T-cell (primary cell): ENCODE measurements at regions not wholly inside any gene's neighbourhood (a gene's known extent, or its start where the extent isn't known, plus 50 kb on each side); places are given as distances from the start of the nearest gene placed in this dataset.

Source experiments
- ATAC-seq, 4 experiments: fragments of 200-7000 bp in 3 of 4; fragments of 150-1000 bp in 1 of 4; cut with Tn5 transposase; replicated peaks in 1 of 4; 1 replicate in 3 of 4; 2 replicates in 1 of 4; pipeline ENCODE4 v1.10.0; 2021; ENCODE audit warnings: moderate library complexity in 3 of 4, mild to moderate bottlenecking in 2 of 4, moderate number of reproducible peaks in 1 of 4
- CTCF ChIA-PET, 2 donors: fragments of 300-600 bp; sonication (Branson Sonifier 250); formaldehyde crosslinking; loops; one replicate each; lab custom pipeline; 2022; ENCODE audit warnings: antibody characterized with exemption in 2 of 2; lab: Charles Lee
- POLR2A ChIA-PET, 2 donors: fragments of 300-600 bp; sonication (Branson Sonifier 250); formaldehyde crosslinking; loops; one replicate each; lab custom pipeline; 2022; ENCODE audit warnings: antibody characterized with exemption in 2 of 2; lab: Charles Lee
- DNase-seq, 35 experiments: peaks; one replicate each; pipeline versions ENCODE4 v3.0.0 to v3.0.0-alpha.2; 2013 to 2023
- H3K27ac ChIP-seq: one replicate; pipeline ENCODE4 v1.5.1; 2013; ENCODE audit warnings: low read length
- H3K27me3 ChIP-seq, 2 experiments: replicated peaks in 1 of 2; 1 replicate in 1 of 2; 2 replicates in 1 of 2; pipeline versions ENCODE4 v1.6.1 to v1.7.0; 2013; ENCODE audit warnings: low read length in 1 of 2, mixed read lengths in 1 of 2; ENCODE audit not compliant: control insufficient read depth in 2 of 2, insufficient read depth in 2 of 2; ENCODE audit errors: extremely low read depth in 1 of 2
- H3K36me3 ChIP-seq, 2 donors: 1 replicate in 1 of 2; 2 replicates in 1 of 2; pipeline versions ENCODE4 v1.6.1 to v1.7.0; 2013; ENCODE audit warnings: low read length in 1 of 2; ENCODE audit not compliant: control insufficient read depth in 2 of 2, insufficient read depth in 1 of 2; ENCODE audit errors: extremely low read depth in 1 of 2
- H3K4me1 ChIP-seq, 2 experiments: 1 replicate in 1 of 2; 2 replicates in 1 of 2; pipeline versions ENCODE4 v1.6.1 to v1.7.0; 2013; ENCODE audit warnings: low read length in 2 of 2, mixed read lengths in 1 of 2; ENCODE audit not compliant: insufficient read depth in 2 of 2, control insufficient read depth in 1 of 2; ENCODE audit errors: extremely low read depth in 1 of 2
- H3K4me3 ChIP-seq, 2 donors: 1 replicate in 1 of 2; 2 replicates in 1 of 2; pipeline versions ENCODE4 v1.5.1 to v1.7.0; 2013; ENCODE audit warnings: mild to moderate bottlenecking in 2 of 2, low read length in 1 of 2, moderate library complexity in 1 of 2; ENCODE audit not compliant: control insufficient read depth in 1 of 2; ENCODE audit errors: extremely low read depth in 1 of 2
- H3K9me3 ChIP-seq: 2 replicates; pipeline ENCODE4 v1.7.0; 2013
- H3K27ac Mint-ChIP-seq, 2 donors: one replicate each; pipeline ENCODE4 v1.8.0; 2020 to 2021; ENCODE audit warnings: mild to moderate bottlenecking in 2 of 2, mixed read lengths in 2 of 2
- H3K27me3 Mint-ChIP-seq, 2 donors: one replicate each; pipeline ENCODE4 v1.8.0; 2021 to 2022; ENCODE audit warnings: mixed read lengths in 2 of 2
- H3K36me3 Mint-ChIP-seq: one replicate; pipeline ENCODE4 v1.8.0; 2021; ENCODE audit warnings: mixed read lengths
- H3K4me1 Mint-ChIP-seq, 3 donors: one replicate each; pipeline ENCODE4 v1.8.0; 2020 to 2022; ENCODE audit warnings: mixed read lengths in 3 of 3, mild to moderate bottlenecking in 1 of 3
- H3K4me3 Mint-ChIP-seq, 3 donors: one replicate each; pipeline ENCODE4 v1.8.0; 2020 to 2022; ENCODE audit warnings: mild to moderate bottlenecking in 3 of 3, mixed read lengths in 3 of 3, moderate library complexity in 3 of 3
- H3K9me3 Mint-ChIP-seq, 3 donors: one replicate each; pipeline ENCODE4 v1.8.0; 2020 to 2022; ENCODE audit warnings: mixed read lengths in 3 of 3
- WGBS: methylation state at CpG from one replicate; pipeline ENCODE4 v1.1.5; 2013; ENCODE audit warnings: missing lambda C conversion rate; ENCODE audit not compliant: insufficient coverage; 5-methylcytosine and 5-hydroxymethylcytosine counted together

GRCh38 chr6:170011204-170012036 lies 260.0 kb downstream of the ERMARD start:
- Histone ChIP-seq H3K27ac (no peak overlapping the region), H3K4me1 (no peaks in the 10 kb centered on the region), H3K36me3 (no peaks in the 10 kb centered on the region), H3K9me3 (no peaks in the 10 kb centered on the region), H3K4me3 (no peak overlapping the region), H3K27me3 (peaks cover 7 to 12% of the 10 kb centered on the region in 2 experiments)
- Mint-ChIP-seq H3K36me3 (no peaks in the 10 kb centered on the region), H3K27me3 (peaks cover 19 to 23% of the 10 kb centered on the region in 2 donors), H3K4me1 (no peaks in the 10 kb centered on the region), H3K9me3 (no peaks in the 10 kb centered on the region), H3K27ac (no peak overlapping the region), H3K4me3 (no peak overlapping the region)
- DNase-seq, result no peak
- ChIA-PET CTCF (no interaction called here), POLR2A (no interaction called here)
- ATAC-seq, result no peak
- 67% methylated on average over 12 of the region's 23 CpGs for WGBS

- H3K36me3 ChIP-seq, result no peaks in the 10 kb centered on the region
- Mint-ChIP-seq H3K27ac (no peak overlapping the region), H3K4me1 (peaks cover 0 to under 1% (median 0%) of the 10 kb centered on the region in 3 donors), H3K27me3 (peaks cover 19 to 23% of the 10 kb centered on the region in 2 donors), H3K36me3 (no peaks in the 10 kb centered on the region), H3K9me3 (peaks cover 0 to under 1% (median 0%) of the 10 kb centered on the region in 3 donors), H3K4me3 (no peak overlapping the region)
- ChIA-PET POLR2A (no interaction called here), CTCF (no interaction called here)
- no peaks in the 10 kb centered on the region for H3K4me1 ChIP-seq
- no peaks in the 10 kb centered on the region for H3K9me3 ChIP-seq
- H3K27ac ChIP-seq, result no peak overlapping the region
- ATAC-seq (no peak), DNase-seq (no peak)
- no peak overlapping the region for H3K4me3 ChIP-seq
- WGBS, result 86% methylated on average over 9 of the region's 13 CpGs
- H3K27me3 ChIP-seq, result peaks cover 7 to 12% of the 10 kb centered on the region in 2 experiments
Measured at GRCh38 chr6:170010665-170011203, 259.3 kb downstream of the ERMARD start.

- H3K27ac Mint-ChIP-seq, result no peak overlapping the region
- H3K4me1 Mint-ChIP-seq, result peaks cover 0 to 4% (median 4%) of the 10 kb centered on the region in 3 donors
- Histone ChIP-seq H3K4me1 (no peaks in the 10 kb centered on the region), H3K27me3 (peaks cover 0 to 12% of the 10 kb centered on the region in 2 experiments), H3K4me3 (no peak overlapping the region), H3K36me3 (no peaks in the 10 kb centered on the region), H3K27ac (no peak overlapping the region), H3K9me3 (no peaks in the 10 kb centered on the region)
- POLR2A ChIA-PET, result no interaction called here
- H3K9me3 Mint-ChIP-seq, result peaks cover 8 to 14% (median 9%) of the 10 kb centered on the region in 3 donors
- peaks cover 4% of the 10 kb centered on the region for H3K36me3 Mint-ChIP-seq
- no peak overlapping the region for H3K4me3 Mint-ChIP-seq
- no peak for ATAC-seq
- peaks cover 15 to 19% of the 10 kb centered on the region in 2 donors for H3K27me3 Mint-ChIP-seq
- CTCF ChIA-PET, result no interaction called here
- 86% methylated on average over 13 of the region's 16 CpGs for WGBS
- no peak for DNase-seq
Measured at GRCh38 chr6:170008294-170008785, 256.9 kb downstream of the ERMARD start.

GRCh38 chr6:170007468-170008293 lies 256.3 kb downstream of the ERMARD start:
- peak in 1 of 35 experiments; percentile 1 for DNase-seq
- peaks cover 12 to 17% of the 10 kb centered on the region in 2 donors for H3K27me3 Mint-ChIP-seq
- H3K9me3 Mint-ChIP-seq, result peaks cover 8 to 19% (median 9%) of the 10 kb centered on the region in 3 donors
- ChIA-PET POLR2A (no interaction called here), CTCF (no interaction called here)
- H3K4me3 Mint-ChIP-seq, result no peak overlapping the region
- Histone ChIP-seq H3K4me3 (no peak overlapping the region), H3K27ac (no peak overlapping the region), H3K27me3 (peaks cover 0 to 12% of the 10 kb centered on the region in 2 experiments), H3K4me1 (no peaks in the 10 kb centered on the region), H3K9me3 (no peaks in the 10 kb centered on the region), H3K36me3 (no peaks in the 10 kb centered on the region)
- peaks cover 0 to 4% (median 4%) of the 10 kb centered on the region in 3 donors for H3K4me1 Mint-ChIP-seq
- H3K27ac Mint-ChIP-seq, result no peak overlapping the region
- peaks cover 4% of the 10 kb centered on the region for H3K36me3 Mint-ChIP-seq
- no peak for ATAC-seq
- WGBS, result 90% methylated on average over 9 of the region's 17 CpGs

GRCh38 chr6:170006900-170007467 lies 255.6 kb downstream of the ERMARD start:
- Histone ChIP-seq H3K4me3 (no peak overlapping the region), H3K36me3 (no peaks in the 10 kb centered on the region), H3K27ac (no peak overlapping the region), H3K4me1 (no peaks in the 10 kb centered on the region), H3K9me3 (no peaks in the 10 kb centered on the region), H3K27me3 (peaks cover 0 to 12% of the 10 kb centered on the region in 2 experiments)
- H3K4me3 Mint-ChIP-seq, result no peak overlapping the region
- ChIA-PET CTCF (no interaction called here), POLR2A (no interaction called here)
- WGBS, result 92% methylated on average over 19 of the region's 19 CpGs
- peaks cover 9 to 26% (median 14%) of the 10 kb centered on the region in 3 donors for H3K9me3 Mint-ChIP-seq
- DNase-seq (peak in 2 of 35 experiments; percentile 2 to 9), ATAC-seq (no peak)
- H3K36me3 Mint-ChIP-seq, result peaks cover 4% of the 10 kb centered on the region
- H3K27me3 Mint-ChIP-seq, result peaks cover 12 to 14% of the 10 kb centered on the region in 2 donors
- H3K4me1 Mint-ChIP-seq, result peaks cover 0 to 4% (median 4%) of the 10 kb centered on the region in 3 donors
- no peak overlapping the region for H3K27ac Mint-ChIP-seq
